ENCODE measurements at regions not wholly inside any gene's neighbourhood (a gene's known extent, or its start where the extent isn't known, plus 50 kb on each side); places are given as distances from the start of the nearest gene placed in this dataset.
"Not testable (repeated sequence)": the region's sequence is repeated elsewhere in the genome, so short reads cannot be mapped to it uniquely, and the experiment has no call there.

DNA sequence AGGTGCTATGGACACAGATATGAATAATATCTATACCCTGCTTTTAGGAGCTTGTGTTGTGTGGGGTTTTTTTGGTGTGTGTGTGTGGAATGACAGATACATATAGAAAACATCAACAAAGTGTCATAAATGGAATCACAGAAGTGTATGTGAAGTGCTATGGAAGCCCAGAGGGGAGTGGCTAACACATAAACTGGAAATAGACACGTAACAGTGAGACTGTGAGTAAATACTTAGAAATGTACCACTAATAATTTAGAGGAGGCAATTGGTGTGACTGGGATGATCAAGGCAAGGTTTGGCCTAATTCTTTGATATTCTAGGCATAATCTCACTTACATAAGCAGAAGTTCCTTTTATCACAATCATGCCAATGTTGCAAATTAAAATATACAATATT is 169.3 kb upstream of the TENM4 start:
- WGBS, 2 donors = 66 to 71% methylated on average over 1 of the region's 1 CpG
- no peak for DNase-seq
- Histone ChIP-seq H3K27ac (ENCODE audit: low read depth in 1 of 2, low read length in 1 of 2) (no peak overlapping the region), H3K4me3 (no peak overlapping the region), H3K27me3 (ENCODE audit: control insufficient read depth in 3 of 3, insufficient read depth in 3 of 3, low read length in 2 of 3) (no peaks in the 10 kb centered on the region), H3K4me1 (ENCODE audit: control insufficient read depth in 5 of 5, insufficient read depth in 5 of 5, low read length in 5 of 5) (no peaks in the 10 kb centered on the region), H3K9me3 (ENCODE audit: control insufficient read depth in 4 of 4, insufficient read depth in 3 of 4, low read length in 3 of 4) (peaks cover 0 to 2% (median 0%) of the 10 kb centered on the region in 4 donors), H3K9ac (ENCODE audit: insufficient read depth in 1 of 2, low read length in 2 of 2) (no peak overlapping the region), H3K36me3 (ENCODE audit: control insufficient read depth in 4 of 4, insufficient read depth in 4 of 4, low read length in 4 of 4) (no peaks in the 10 kb centered on the region)
- TF ChIP-seq CTCF (IDR thresholded peaks at IDR 0.05; ENCODE audit: control extremely low read depth, extremely low read depth) = no peak
- ATAC-seq (ENCODE audit: insufficient read depth, low FRiP score) = no peak

GRCh38 chr11:79609511-79609910 is 168.7 kb upstream of the TENM4 start:
- Histone ChIP-seq H3K27me3 (ENCODE audit: control insufficient read depth in 3 of 3, insufficient read depth in 3 of 3, low read length in 2 of 3) (no peaks in the 10 kb centered on the region), H3K27ac (ENCODE audit: low read depth in 1 of 2, low read length in 1 of 2) (no peak overlapping the region), H3K4me3 (no peak overlapping the region), H3K9ac (ENCODE audit: insufficient read depth in 1 of 2, low read length in 2 of 2) (no peak overlapping the region), H3K4me1 (ENCODE audit: control insufficient read depth in 5 of 5, insufficient read depth in 5 of 5, low read length in 5 of 5) (no peaks in the 10 kb centered on the region), H3K9me3 (ENCODE audit: control insufficient read depth in 4 of 4, insufficient read depth in 3 of 4, low read length in 3 of 4) (peaks cover 0 to 2% (median 0%) of the 10 kb centered on the region in 4 donors), H3K36me3 (ENCODE audit: control insufficient read depth in 4 of 4, insufficient read depth in 4 of 4, low read length in 4 of 4) (no peaks in the 10 kb centered on the region)
- 78 to 82% methylated on average over 2 of the region's 2 CpGs for WGBS, 2 donors
- DNase-seq = no peak
- no peak for TF ChIP-seq CTCF (IDR thresholded peaks at IDR 0.05; ENCODE audit: control extremely low read depth, extremely low read depth)
- no peak for ATAC-seq (ENCODE audit: insufficient read depth, low FRiP score)

GRCh38 chr11:79606461-79606860 is 165.6 kb upstream of the TENM4 start:
- not testable (repeated sequence) for DNase-seq; H3K27ac ChIP-seq (ENCODE audit: low read depth in 1 of 2, low read length in 1 of 2); H3K4me3 ChIP-seq; ATAC-seq (ENCODE audit: insufficient read depth, low FRiP score); H3K9ac ChIP-seq (ENCODE audit: insufficient read depth in 1 of 2, low read length in 2 of 2); H3K9me3 ChIP-seq (ENCODE audit: control insufficient read depth in 4 of 4, insufficient read depth in 3 of 4, low read length in 3 of 4); H3K27me3 ChIP-seq (ENCODE audit: control insufficient read depth in 3 of 3, insufficient read depth in 3 of 3, low read length in 2 of 3); H3K36me3 ChIP-seq (ENCODE audit: control insufficient read depth in 4 of 4, insufficient read depth in 4 of 4, low read length in 4 of 4); H3K4me1 ChIP-seq (ENCODE audit: control insufficient read depth in 5 of 5, insufficient read depth in 5 of 5, low read length in 5 of 5)
- 76 to 86% methylated on average over 3 of the region's 3 CpGs for WGBS, 2 donors

DNA sequence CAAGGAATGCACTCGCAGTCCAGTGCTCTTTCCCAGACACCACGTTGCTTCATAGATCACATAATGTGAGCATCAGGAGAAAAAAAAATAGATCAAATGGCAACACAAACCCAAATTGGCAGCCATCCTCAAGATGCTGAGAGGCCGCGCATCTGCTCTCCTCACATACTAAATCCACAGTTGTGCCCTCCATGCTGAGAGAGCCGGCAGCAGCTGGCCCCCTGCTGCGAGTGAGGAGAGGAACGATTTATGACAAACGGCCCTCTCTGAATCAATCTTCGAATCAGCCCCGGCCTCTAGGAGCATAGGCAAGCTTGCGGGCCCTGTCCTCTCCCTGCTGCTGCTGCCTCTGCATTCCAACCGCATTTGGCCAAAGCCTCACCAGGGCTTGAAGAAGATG is 159.9 kb upstream of the TENM4 start:
- H3K9me3 ChIP-seq (ENCODE audit: control insufficient read depth in 4 of 4, insufficient read depth in 3 of 4, low read length in 3 of 4) = peaks cover 0 to 2% (median 0%) of the 10 kb centered on the region in 4 donors
- no peaks in the 10 kb centered on the region for H3K27me3 ChIP-seq (ENCODE audit: control insufficient read depth in 3 of 3, insufficient read depth in 3 of 3, low read length in 2 of 3)
- no peak overlapping the region for H3K27ac ChIP-seq (ENCODE audit: low read depth in 1 of 2, low read length in 1 of 2)
- 72 to 78% methylated on average over 12 of the region's 12 CpGs for WGBS, 2 donors
- no peak for TF ChIP-seq CTCF (IDR thresholded peaks at IDR 0.05; ENCODE audit: control extremely low read depth, extremely low read depth)
- no peak overlapping the region for H3K9ac ChIP-seq (ENCODE audit: insufficient read depth in 1 of 2, low read length in 2 of 2)
- DNase-seq (peak in 1 of 3 donors; percentile 7), ATAC-seq (ENCODE audit: insufficient read depth, low FRiP score) (no peak)
- H3K4me1 ChIP-seq (ENCODE audit: control insufficient read depth in 5 of 5, insufficient read depth in 5 of 5, low read length in 5 of 5) = no peaks in the 10 kb centered on the region
- no peak overlapping the region for H3K4me3 ChIP-seq
- no peaks in the 10 kb centered on the region for H3K36me3 ChIP-seq (ENCODE audit: control insufficient read depth in 4 of 4, insufficient read depth in 4 of 4, low read length in 4 of 4)

Measured in lung (tissue), 11 donors.